Nephron progenitor cell (in vitro differentiated cells): ENCODE measurements at regions not wholly inside any gene's neighbourhood (a gene's known extent, or its start where the extent isn't known, plus 50 kb on each side); places are given as distances from the start of the nearest gene placed in this dataset.

Experiments used
- DNase-seq: peaks from one replicate; pipeline ENCODE4 v3.0.0; 2021
- H3K27ac Mint-ChIP-seq: 2 replicates; pipeline ENCODE4 v1.8.0; 2021; ENCODE audit warnings: mild to moderate bottlenecking, moderate library complexity, mixed read lengths
- H3K27me3 Mint-ChIP-seq: 2 replicates; pipeline ENCODE4 v1.8.0; 2021; ENCODE audit warnings: mild to moderate bottlenecking, low read depth, mixed read lengths; ENCODE audit not compliant: poor library complexity
- H3K36me3 Mint-ChIP-seq: 2 replicates; pipeline ENCODE4 v1.8.0; 2021; ENCODE audit warnings: low read depth, mixed read lengths
- H3K4me1 Mint-ChIP-seq: 2 replicates; pipeline ENCODE4 v1.8.0; 2021; ENCODE audit warnings: mixed read lengths
- H3K4me3 Mint-ChIP-seq: 2 replicates; pipeline ENCODE4 v1.8.0; 2021; ENCODE audit warnings: mild to moderate bottlenecking, moderate library complexity, mixed read lengths
- H3K9me3 Mint-ChIP-seq: 2 replicates; pipeline ENCODE4 v1.8.0; 2021; ENCODE audit warnings: mild to moderate bottlenecking, moderate library complexity, mixed read lengths
- TF ChIP-seq, protein P1 (sequence below): fragments of 200-600 bp; sonication (generic); IDR thresholded peaks from 2 replicates; pipeline ENCODE4 v1.5.0; 2021; ENCODE audit warnings: antibody characterized with exemption

DNA sequence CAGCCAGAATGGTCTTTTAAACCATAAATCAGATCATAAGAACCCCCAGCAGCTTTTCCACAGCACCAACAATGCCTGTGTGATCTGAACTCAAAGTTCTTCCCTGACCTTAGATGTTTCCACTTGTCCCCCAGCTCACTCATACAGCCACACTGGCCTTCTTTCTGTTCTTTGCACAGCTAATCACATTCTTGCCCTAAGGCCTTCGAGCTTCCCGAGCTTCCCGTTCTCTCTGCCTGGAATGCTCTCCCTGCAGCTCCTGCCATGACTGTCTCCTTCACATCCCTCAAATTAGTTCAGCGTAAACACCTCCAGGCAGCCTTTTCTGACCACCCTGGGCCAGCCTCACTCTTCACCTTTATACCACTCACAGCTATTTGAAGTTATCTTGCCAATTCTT lies 166.8 kb upstream of the NFE2L3 start:
- no peak for DNase-seq
- Mint-ChIP-seq H3K4me1 (peaks cover 19% of the 10 kb centered on the region), H3K9me3 (no peaks in the 10 kb centered on the region), H3K36me3 (no peaks in the 10 kb centered on the region), H3K4me3 (no peak overlapping the region), H3K27ac (no peak overlapping the region), H3K27me3 (peaks cover 7% of the 10 kb centered on the region)
- TF ChIP-seq, protein P1, sequence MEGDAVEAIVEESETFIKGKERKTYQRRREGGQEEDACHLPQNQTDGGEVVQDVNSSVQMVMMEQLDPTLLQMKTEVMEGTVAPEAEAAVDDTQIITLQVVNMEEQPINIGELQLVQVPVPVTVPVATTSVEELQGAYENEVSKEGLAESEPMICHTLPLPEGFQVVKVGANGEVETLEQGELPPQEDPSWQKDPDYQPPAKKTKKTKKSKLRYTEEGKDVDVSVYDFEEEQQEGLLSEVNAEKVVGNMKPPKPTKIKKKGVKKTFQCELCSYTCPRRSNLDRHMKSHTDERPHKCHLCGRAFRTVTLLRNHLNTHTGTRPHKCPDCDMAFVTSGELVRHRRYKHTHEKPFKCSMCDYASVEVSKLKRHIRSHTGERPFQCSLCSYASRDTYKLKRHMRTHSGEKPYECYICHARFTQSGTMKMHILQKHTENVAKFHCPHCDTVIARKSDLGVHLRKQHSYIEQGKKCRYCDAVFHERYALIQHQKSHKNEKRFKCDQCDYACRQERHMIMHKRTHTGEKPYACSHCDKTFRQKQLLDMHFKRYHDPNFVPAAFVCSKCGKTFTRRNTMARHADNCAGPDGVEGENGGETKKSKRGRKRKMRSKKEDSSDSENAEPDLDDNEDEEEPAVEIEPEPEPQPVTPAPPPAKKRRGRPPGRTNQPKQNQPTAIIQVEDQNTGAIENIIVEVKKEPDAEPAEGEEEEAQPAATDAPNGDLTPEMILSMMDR = no peak

DNA sequence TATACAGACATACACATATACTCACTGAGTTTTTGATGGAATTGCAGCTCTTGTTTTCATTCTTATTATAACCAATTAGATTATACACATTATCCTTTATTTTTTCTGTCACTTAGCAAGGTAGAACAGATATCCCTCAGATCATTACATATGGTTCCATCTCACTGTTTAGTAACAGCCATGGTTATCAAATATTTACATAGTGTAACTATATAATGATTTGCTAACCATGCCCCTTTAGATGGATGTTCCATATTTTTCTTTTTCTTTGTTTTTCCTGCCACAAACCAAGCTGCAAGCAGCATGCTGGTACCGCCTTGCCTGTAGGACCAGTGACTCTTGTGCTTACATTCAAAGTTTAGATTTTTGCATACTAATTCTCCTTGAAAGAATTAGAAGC lies 163.4 kb upstream of the NFE2L3 start:
- Mint-ChIP-seq H3K27ac (no peak overlapping the region), H3K4me3 (no peak overlapping the region), H3K36me3 (no peaks in the 10 kb centered on the region), H3K4me1 (peaks cover 19% of the 10 kb centered on the region), H3K9me3 (peaks cover under 1% of the 10 kb centered on the region), H3K27me3 (peaks cover 10% of the 10 kb centered on the region)
- no peak for DNase-seq
- TF ChIP-seq, protein P1 = no peak

DNA sequence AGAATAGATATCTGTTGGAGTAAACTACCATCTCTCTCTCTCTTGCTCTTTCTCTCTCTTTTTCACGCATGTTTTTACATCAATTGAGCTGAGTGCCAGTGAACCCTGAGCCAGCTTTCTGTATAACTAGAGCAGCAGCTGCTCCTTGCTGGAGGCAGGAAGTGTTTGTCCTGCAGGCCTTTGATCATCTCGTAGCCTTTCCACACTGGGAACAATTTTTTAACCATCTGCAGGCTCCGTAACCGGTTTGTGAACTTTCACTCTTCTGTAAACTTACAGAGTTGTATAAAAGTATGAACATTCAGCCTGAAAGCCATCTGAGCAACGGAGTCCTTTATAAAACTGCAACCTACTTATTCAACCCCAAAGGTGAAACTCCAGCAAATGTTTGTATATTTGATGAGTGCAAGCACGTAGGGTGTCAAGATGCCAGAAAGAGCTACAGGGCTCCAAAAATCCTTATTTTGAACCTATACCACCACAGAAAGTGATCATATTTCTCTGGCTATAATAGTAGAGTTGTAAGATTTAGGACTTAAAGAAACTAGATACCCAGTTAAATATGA lies 162.8 kb upstream of the NFE2L3 start:
- H3K27me3 Mint-ChIP-seq = peaks cover 10% of the 10 kb centered on the region
- no peaks in the 10 kb centered on the region for H3K36me3 Mint-ChIP-seq
- H3K4me1 Mint-ChIP-seq = peaks cover 19% of the 10 kb centered on the region
- no peak overlapping the region for H3K4me3 Mint-ChIP-seq
- TF ChIP-seq, protein P1 = no peak
- H3K9me3 Mint-ChIP-seq = peaks cover 7% of the 10 kb centered on the region
- no peak overlapping the region for H3K27ac Mint-ChIP-seq
- DNase-seq = no peak

GRCh38 chr7:25994433-25994994 lies 157.5 kb upstream of the NFE2L3 start:
- TF ChIP-seq, protein P1 = no peak
- Mint-ChIP-seq H3K4me3 (no peak overlapping the region), H3K36me3 (no peaks in the 10 kb centered on the region), H3K27ac (no peak overlapping the region), H3K9me3 (peaks cover 9% of the 10 kb centered on the region), H3K27me3 (peaks cover 9% of the 10 kb centered on the region), H3K4me1 (peaks cover 15% of the 10 kb centered on the region)
- DNase-seq = no peak

- peaks cover 9% of the 10 kb centered on the region for H3K27me3 Mint-ChIP-seq
- TF ChIP-seq, protein P1 = no peak
- no peak overlapping the region for H3K27ac Mint-ChIP-seq
- H3K36me3 Mint-ChIP-seq = no peaks in the 10 kb centered on the region
- H3K4me1 Mint-ChIP-seq = peaks cover 10% of the 10 kb centered on the region
- H3K9me3 Mint-ChIP-seq = peaks cover 9% of the 10 kb centered on the region
- no peak overlapping the region for H3K4me3 Mint-ChIP-seq
- DNase-seq = no peak
Observed at GRCh38 chr7:25995216-25995615, 156.8 kb upstream of the NFE2L3 start.

GRCh38 chr7:25996006-25996408 lies 156.0 kb upstream of the NFE2L3 start:
- Mint-ChIP-seq H3K36me3 (no peaks in the 10 kb centered on the region), H3K27me3 (peaks cover 9% of the 10 kb centered on the region), H3K4me1 (peaks cover 10% of the 10 kb centered on the region), H3K4me3 (no peak overlapping the region), H3K27ac (no peak overlapping the region), H3K9me3 (peaks cover 9% of the 10 kb centered on the region)
- DNase-seq = no peak
- TF ChIP-seq, protein P1 = no peak
